ENCODE measurements at regions not wholly inside any gene's neighbourhood (a gene's known extent, or its start where the extent isn't known, plus 50 kb on each side); places are given as distances from the start of the nearest gene placed in this dataset.

- no peaks in the 10 kb centered on the region for H3K36me3 ChIP-seq
- no peak for ATAC-seq
- intact Hi-C loops (cut with DNase I): no loop called here
These were observed 507.1 kb downstream of the CENPC start for GRCh38 chr4:67038228-67038566.

GRCh38 chr4:67037504-67038227, 507.6 kb downstream of the CENPC start:
- ATAC-seq (no peak), DNase-seq (no peak)
- Histone ChIP-seq H3K9me3 (peaks cover 0 to 20% (median 0%) of the 10 kb centered on the region in 11 donors), H3K27me3 (no peaks in the 10 kb centered on the region), H3K4me3 (no peak overlapping the region), H3K36me3 (no peaks in the 10 kb centered on the region), H3K4me1 (no peaks in the 10 kb centered on the region), H3K27ac (no peak overlapping the region)
- intact Hi-C loops (cut with DNase I): no loop called here
- TF ChIP-seq, protein P1, sequence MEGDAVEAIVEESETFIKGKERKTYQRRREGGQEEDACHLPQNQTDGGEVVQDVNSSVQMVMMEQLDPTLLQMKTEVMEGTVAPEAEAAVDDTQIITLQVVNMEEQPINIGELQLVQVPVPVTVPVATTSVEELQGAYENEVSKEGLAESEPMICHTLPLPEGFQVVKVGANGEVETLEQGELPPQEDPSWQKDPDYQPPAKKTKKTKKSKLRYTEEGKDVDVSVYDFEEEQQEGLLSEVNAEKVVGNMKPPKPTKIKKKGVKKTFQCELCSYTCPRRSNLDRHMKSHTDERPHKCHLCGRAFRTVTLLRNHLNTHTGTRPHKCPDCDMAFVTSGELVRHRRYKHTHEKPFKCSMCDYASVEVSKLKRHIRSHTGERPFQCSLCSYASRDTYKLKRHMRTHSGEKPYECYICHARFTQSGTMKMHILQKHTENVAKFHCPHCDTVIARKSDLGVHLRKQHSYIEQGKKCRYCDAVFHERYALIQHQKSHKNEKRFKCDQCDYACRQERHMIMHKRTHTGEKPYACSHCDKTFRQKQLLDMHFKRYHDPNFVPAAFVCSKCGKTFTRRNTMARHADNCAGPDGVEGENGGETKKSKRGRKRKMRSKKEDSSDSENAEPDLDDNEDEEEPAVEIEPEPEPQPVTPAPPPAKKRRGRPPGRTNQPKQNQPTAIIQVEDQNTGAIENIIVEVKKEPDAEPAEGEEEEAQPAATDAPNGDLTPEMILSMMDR (IDR thresholded peaks at IDR 0.05): no peak

More at GRCh38 chr4:67038228-67038566, 507.1 kb downstream of the CENPC start:
- no peak for DNase-seq
- TF ChIP-seq, protein P1 (IDR thresholded peaks at IDR 0.05): no peak
- H3K27me3 ChIP-seq: no peaks in the 10 kb centered on the region
- H3K4me3 ChIP-seq: no peak overlapping the region
- no peaks in the 10 kb centered on the region for H3K4me1 ChIP-seq
- WGBS, 2 donors: 45 to 55% methylated on average over 4 of the region's 4 CpGs
- no peak overlapping the region for H3K27ac ChIP-seq
- peaks cover 0 to 20% (median 0%) of the 10 kb centered on the region in 11 donors for H3K9me3 ChIP-seq

DNA sequence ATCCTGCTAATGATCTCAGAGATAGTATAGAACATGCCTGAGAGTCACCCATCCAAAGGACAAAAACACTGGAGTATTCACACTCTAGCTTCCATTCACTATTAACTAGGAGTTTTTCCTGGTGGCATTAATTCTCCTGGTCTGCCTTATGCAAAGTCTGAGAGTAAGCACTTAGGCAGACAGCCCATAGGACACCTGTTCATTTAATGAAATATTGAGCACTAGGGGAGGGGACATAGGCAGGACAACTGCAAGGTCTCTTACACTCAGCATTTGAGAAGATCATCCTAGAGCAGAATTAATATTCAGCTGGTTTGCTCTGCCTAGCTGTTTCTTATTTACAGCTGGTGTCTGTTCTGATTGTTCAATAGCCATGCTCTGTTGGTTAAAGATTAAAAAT, 508.5 kb downstream of the CENPC start:
- no peak for DNase-seq
- Histone ChIP-seq H3K36me3 (no peaks in the 10 kb centered on the region), H3K4me3 (no peak overlapping the region), H3K27ac (no peak overlapping the region), H3K4me1 (no peaks in the 10 kb centered on the region), H3K27me3 (no peaks in the 10 kb centered on the region), H3K9me3 (peaks cover 0 to 20% (median 0%) of the 10 kb centered on the region in 11 donors)
- intact Hi-C loops (cut with DNase I): no loop called here
- ATAC-seq: no peak
- TF ChIP-seq, protein P1 (IDR thresholded peaks at IDR 0.05): no peak

GRCh38 chr4:67035986-67036385, 509.3 kb downstream of the CENPC start:
- no peak overlapping the region for H3K4me3 ChIP-seq
- TF ChIP-seq, protein P1 (IDR thresholded peaks at IDR 0.05): no peak
- ATAC-seq (no peak), DNase-seq (no peak)
- H3K27ac ChIP-seq: no peak overlapping the region
- H3K27me3 ChIP-seq: no peaks in the 10 kb centered on the region
- H3K36me3 ChIP-seq: no peaks in the 10 kb centered on the region
- intact Hi-C loops (cut with DNase I): no loop called here
- 36 to 44% methylated on average over 1 of the region's 1 CpG for WGBS, 2 donors
- H3K4me1 ChIP-seq: no peaks in the 10 kb centered on the region
- H3K9me3 ChIP-seq: peaks cover 0 to 20% (median 0%) of the 10 kb centered on the region in 11 donors

Measured in heart right ventricle (tissue), 16 donors.